HUES6 (cell line): ENCODE measurements at regions not wholly inside any gene's neighbourhood (a gene's known extent, or its start where the extent isn't known, plus 50 kb on each side); places are given as distances from the start of the nearest gene placed in this dataset.

Experiments used
- H3K27ac ChIP-seq: 2 replicates; pipeline ENCODE4 v1.7.0; 2013; ENCODE audit warnings: low read depth, mild to moderate bottlenecking, low read length, inconsistent platforms
- H3K27me3 ChIP-seq: 2 replicates; pipeline ENCODE4 v1.6.1; 2013; ENCODE audit warnings: low read length; ENCODE audit not compliant: control insufficient read depth, insufficient read depth
- H3K36me3 ChIP-seq: 2 replicates; pipeline ENCODE4 v1.6.1; 2013; ENCODE audit warnings: low read length; ENCODE audit not compliant: control insufficient read depth, insufficient read depth
- H3K4me1 ChIP-seq: 2 replicates; pipeline ENCODE4 v1.6.1; 2013; ENCODE audit warnings: low read length; ENCODE audit not compliant: control insufficient read depth, insufficient read depth
- H3K4me3 ChIP-seq: 2 replicates; pipeline ENCODE4 v1.5.1; 2013; ENCODE audit warnings: low read depth, low read length
- H3K9ac ChIP-seq: one replicate; pipeline ENCODE4 v1.6.1; 2013; ENCODE audit warnings: mild to moderate bottlenecking, low read length
- H3K9me3 ChIP-seq: 2 replicates; pipeline ENCODE4 v1.6.1; 2013; ENCODE audit warnings: low read depth, low read length; ENCODE audit not compliant: control insufficient read depth, insufficient read depth

- Histone ChIP-seq H3K9me3 (peaks cover 5% of the 10 kb centered on the region; the same call in 1 of the 2 replicates), H3K27me3 (no peaks in the 10 kb centered on the region), H3K4me1 (no peaks in the 10 kb centered on the region), H3K4me3 (no peak overlapping the region), H3K9ac (no peak overlapping the region), H3K27ac (no peak overlapping the region), H3K36me3 (no peaks in the 10 kb centered on the region)
These were observed 227.3 kb downstream of the KTN1 start for GRCh38 chr14:55807053-55807880.

GRCh38 chr14:55807881-55808379 lies 227.9 kb downstream of the KTN1 start:
- Histone ChIP-seq H3K27ac (no peak overlapping the region), H3K36me3 (no peaks in the 10 kb centered on the region), H3K27me3 (no peaks in the 10 kb centered on the region), H3K4me3 (no peak overlapping the region), H3K9me3 (peaks cover 5% of the 10 kb centered on the region; the same call in 1 of the 2 replicates), H3K9ac (no peak overlapping the region), H3K4me1 (no peaks in the 10 kb centered on the region)

GRCh38 chr14:55813630-55814029 lies 233.6 kb downstream of the KTN1 start:
- Histone ChIP-seq H3K27ac (no peak overlapping the region), H3K9ac (no peak overlapping the region), H3K36me3 (no peaks in the 10 kb centered on the region), H3K27me3 (no peaks in the 10 kb centered on the region), H3K4me3 (no peak overlapping the region), H3K4me1 (no peaks in the 10 kb centered on the region), H3K9me3 (peaks cover 17% of the 10 kb centered on the region; the same call in 1 of the 2 replicates)

GRCh38 chr14:55814064-55814463 lies 234.1 kb downstream of the KTN1 start:
- H3K27ac ChIP-seq, result no peak overlapping the region

GRCh38 chr14:55814873-55815272 lies 234.9 kb downstream of the KTN1 start:
- H3K9me3 ChIP-seq, result peaks cover 20% of the 10 kb centered on the region
- H3K4me3 ChIP-seq, result no peak overlapping the region
- no peaks in the 10 kb centered on the region for H3K4me1 ChIP-seq
- no peaks in the 10 kb centered on the region for H3K36me3 ChIP-seq
- no peak overlapping the region for H3K9ac ChIP-seq
- H3K27ac ChIP-seq, result no peak overlapping the region
- no peaks in the 10 kb centered on the region for H3K27me3 ChIP-seq

More at GRCh38 chr14:55814064-55814463, 234.1 kb downstream of the KTN1 start:
- Histone ChIP-seq H3K4me3 (no peak overlapping the region), H3K4me1 (no peaks in the 10 kb centered on the region), H3K36me3 (no peaks in the 10 kb centered on the region), H3K9ac (no peak overlapping the region), H3K27me3 (no peaks in the 10 kb centered on the region), H3K9me3 (peaks cover 17% of the 10 kb centered on the region; the same call in 1 of the 2 replicates)

- Histone ChIP-seq H3K27me3 (no peaks in the 10 kb centered on the region), H3K4me3 (no peak overlapping the region), H3K27ac (no peak overlapping the region), H3K4me1 (no peaks in the 10 kb centered on the region), H3K9ac (no peak overlapping the region), H3K9me3 (peaks cover 30% of the 10 kb centered on the region), H3K36me3 (no peaks in the 10 kb centered on the region)
These were observed 236.2 kb downstream of the KTN1 start for GRCh38 chr14:55816225-55816624.

- Histone ChIP-seq H3K27ac (no peak overlapping the region), H3K4me1 (peaks cover 7% of the 10 kb centered on the region), H3K9ac (no peak overlapping the region), H3K36me3 (no peaks in the 10 kb centered on the region), H3K9me3 (peaks cover 30% of the 10 kb centered on the region), H3K27me3 (no peaks in the 10 kb centered on the region), H3K4me3 (no peak overlapping the region)
These were observed 239.8 kb downstream of the KTN1 start for GRCh38 chr14:55819610-55820304.

GRCh38 chr14:55822906-55823305 lies 242.9 kb downstream of the KTN1 start:
- H3K27ac ChIP-seq, result no peak overlapping the region
- no peak overlapping the region for H3K9ac ChIP-seq
- no peaks in the 10 kb centered on the region for H3K36me3 ChIP-seq
- no peaks in the 10 kb centered on the region for H3K27me3 ChIP-seq
- peaks cover 7% of the 10 kb centered on the region for H3K4me1 ChIP-seq
- H3K9me3 ChIP-seq, result peaks cover 23% of the 10 kb centered on the region
- H3K4me3 ChIP-seq, result no peak overlapping the region

- no peak overlapping the region for H3K9ac ChIP-seq
- no peak overlapping the region for H3K27ac ChIP-seq
- H3K27me3 ChIP-seq, result no peaks in the 10 kb centered on the region
- H3K4me1 ChIP-seq, result no peaks in the 10 kb centered on the region
- no peaks in the 10 kb centered on the region for H3K9me3 ChIP-seq
- H3K4me3 ChIP-seq, result no peak overlapping the region
- H3K36me3 ChIP-seq, result no peaks in the 10 kb centered on the region
These were observed 252.3 kb downstream of the KTN1 start for GRCh38 chr14:55832122-55832911.

GRCh38 chr14:55832974-55833373 lies 253.0 kb downstream of the KTN1 start:
- no peak overlapping the region for H3K9ac ChIP-seq
- no peak overlapping the region for H3K4me3 ChIP-seq
- H3K9me3 ChIP-seq, result no peaks in the 10 kb centered on the region
- H3K27ac ChIP-seq, result no peak overlapping the region
- H3K27me3 ChIP-seq, result no peaks in the 10 kb centered on the region
- no peaks in the 10 kb centered on the region for H3K36me3 ChIP-seq
- H3K4me1 ChIP-seq, result no peaks in the 10 kb centered on the region
